KMS-11 (cell line): ENCODE measurements at regions not wholly inside any gene's neighbourhood (a gene's known extent, or its start where the extent isn't known, plus 50 kb on each side); places are given as distances from the start of the nearest gene placed in this dataset.

Source experiments
- H2AFZ ChIP-seq: fragments of 200-600 bp; sonication (generic); 2 replicates; pipeline ENCODE4 v1.6.1; 2016; ENCODE audit warnings: antibody characterized with exemption, mixed run types, low read depth
- H3K27ac ChIP-seq: fragments of 200-600 bp; sonication (generic); 2 replicates; pipeline ENCODE4 v1.6.1; 2016; ENCODE audit warnings: mild to moderate bottlenecking, mixed run types
- H3K27me3 ChIP-seq: fragments of 200-600 bp; sonication (generic); 2 replicates; pipeline ENCODE4 v1.6.1; 2017; ENCODE audit warnings: mild to moderate bottlenecking, low read depth, mixed run types, moderate library complexity; ENCODE audit not compliant: insufficient read depth
- H3K36me3 ChIP-seq: fragments of 200-600 bp; sonication (generic); 2 replicates; pipeline ENCODE4 v1.6.1; 2017; ENCODE audit warnings: mild to moderate bottlenecking, mixed run types; ENCODE audit not compliant: insufficient read depth
- H3K4me1 ChIP-seq: fragments of 200-600 bp; sonication (generic); 2 replicates; pipeline ENCODE4 v1.6.1; 2016; ENCODE audit warnings: mild to moderate bottlenecking, low read depth, mixed run types; ENCODE audit not compliant: poor library complexity, severe bottlenecking
- H3K4me2 ChIP-seq: fragments of 200-600 bp; sonication (generic); 2 replicates; pipeline ENCODE4 v1.7.0; 2016; ENCODE audit warnings: mild to moderate bottlenecking, mixed run types
- H3K4me3 ChIP-seq: fragments of 200-600 bp; sonication (generic); IDR thresholded peaks from 2 replicates; pipeline ENCODE4 v1.6.1; 2017; ENCODE audit warnings: low read depth, low read length, mixed read lengths; ENCODE audit not compliant: insufficient read depth
- H3K79me2 ChIP-seq: fragments of 200-600 bp; sonication (generic); 2 replicates; pipeline ENCODE4 v1.6.1; 2016; ENCODE audit warnings: low read depth, mixed run types; ENCODE audit not compliant: insufficient read depth
- H3K9ac ChIP-seq: fragments of 200-600 bp; sonication (generic); 2 replicates; pipeline ENCODE4 v1.6.1; 2016; ENCODE audit warnings: mild to moderate bottlenecking, mixed run types
- H4K20me1 ChIP-seq: fragments of 200-600 bp; sonication (generic); 2 replicates; pipeline ENCODE4 v1.6.1; 2016; ENCODE audit warnings: mild to moderate bottlenecking, mixed run types; ENCODE audit not compliant: insufficient read depth
- TF ChIP-seq, protein P1 (sequence below): fragments of 200-600 bp; sonication (generic); conservative IDR thresholded peaks from 2 replicates; pipeline ENCODE4 v1.6.1; 2017; ENCODE audit warnings: low read depth, mild to moderate bottlenecking, antibody characterized with exemption, low read length, moderate library complexity, mixed read lengths

DNA sequence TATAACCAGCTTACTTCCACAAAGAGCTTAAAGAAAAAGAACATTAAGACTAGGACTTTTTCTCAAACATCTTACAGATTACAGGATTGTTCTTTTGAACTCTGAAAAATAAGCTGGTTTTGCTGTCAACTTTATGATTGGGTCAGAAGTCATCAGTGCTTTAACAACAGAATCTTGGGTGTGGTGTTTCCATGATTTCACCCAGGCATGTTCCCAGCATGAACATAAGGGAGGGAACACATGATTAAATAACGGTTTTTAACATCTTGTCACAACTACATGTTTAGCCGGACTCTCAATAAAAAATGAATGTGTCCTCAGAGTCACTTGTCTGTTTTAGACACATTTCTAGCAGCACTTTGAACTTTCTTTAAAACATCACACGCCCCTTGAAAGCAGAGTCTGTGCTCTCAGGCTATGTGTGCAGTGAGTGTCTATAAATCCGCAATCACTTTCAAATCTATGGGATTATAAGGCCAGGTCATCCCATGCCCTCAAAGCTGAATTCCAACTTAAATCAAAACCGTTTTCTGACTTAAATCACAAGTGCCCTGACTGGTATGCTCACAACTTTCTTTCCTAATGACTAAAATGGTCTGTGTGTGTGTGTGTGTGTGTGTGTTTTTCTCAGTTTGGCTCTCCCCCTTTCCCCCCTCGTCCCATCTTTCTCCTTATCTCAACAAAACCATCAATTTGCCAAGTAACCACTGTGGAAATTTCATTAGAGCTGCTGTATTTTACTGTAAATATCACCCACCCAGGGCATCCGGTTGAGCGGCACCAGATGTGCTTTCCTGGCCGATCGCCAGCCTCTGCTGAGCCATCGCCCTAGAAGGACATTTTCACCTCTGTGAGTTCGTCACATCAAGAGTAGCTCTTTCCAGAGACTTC lies 216.8 kb upstream of the DTNBP1 start:
- Histone ChIP-seq H3K4me3 (no peak overlapping the region), H4K20me1 (no peaks in the 10 kb centered on the region), H3K79me2 (no peaks in the 10 kb centered on the region), H2AFZ (peak overlapping the region; percentile 64; the same call in 1 of the 2 replicates), H3K4me2 (peak overlapping the region; percentile 33; the same call in 1 of the 2 replicates), H3K27me3 (no peaks in the 10 kb centered on the region), H3K27ac (peak overlapping the region; percentile 26; the same call in 1 of the 2 replicates), H3K4me1 (peaks cover 12% of the 10 kb centered on the region), H3K36me3 (no peaks in the 10 kb centered on the region), H3K9ac (no peak overlapping the region)
- TF ChIP-seq, protein P1, sequence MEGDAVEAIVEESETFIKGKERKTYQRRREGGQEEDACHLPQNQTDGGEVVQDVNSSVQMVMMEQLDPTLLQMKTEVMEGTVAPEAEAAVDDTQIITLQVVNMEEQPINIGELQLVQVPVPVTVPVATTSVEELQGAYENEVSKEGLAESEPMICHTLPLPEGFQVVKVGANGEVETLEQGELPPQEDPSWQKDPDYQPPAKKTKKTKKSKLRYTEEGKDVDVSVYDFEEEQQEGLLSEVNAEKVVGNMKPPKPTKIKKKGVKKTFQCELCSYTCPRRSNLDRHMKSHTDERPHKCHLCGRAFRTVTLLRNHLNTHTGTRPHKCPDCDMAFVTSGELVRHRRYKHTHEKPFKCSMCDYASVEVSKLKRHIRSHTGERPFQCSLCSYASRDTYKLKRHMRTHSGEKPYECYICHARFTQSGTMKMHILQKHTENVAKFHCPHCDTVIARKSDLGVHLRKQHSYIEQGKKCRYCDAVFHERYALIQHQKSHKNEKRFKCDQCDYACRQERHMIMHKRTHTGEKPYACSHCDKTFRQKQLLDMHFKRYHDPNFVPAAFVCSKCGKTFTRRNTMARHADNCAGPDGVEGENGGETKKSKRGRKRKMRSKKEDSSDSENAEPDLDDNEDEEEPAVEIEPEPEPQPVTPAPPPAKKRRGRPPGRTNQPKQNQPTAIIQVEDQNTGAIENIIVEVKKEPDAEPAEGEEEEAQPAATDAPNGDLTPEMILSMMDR = no peak

DNA sequence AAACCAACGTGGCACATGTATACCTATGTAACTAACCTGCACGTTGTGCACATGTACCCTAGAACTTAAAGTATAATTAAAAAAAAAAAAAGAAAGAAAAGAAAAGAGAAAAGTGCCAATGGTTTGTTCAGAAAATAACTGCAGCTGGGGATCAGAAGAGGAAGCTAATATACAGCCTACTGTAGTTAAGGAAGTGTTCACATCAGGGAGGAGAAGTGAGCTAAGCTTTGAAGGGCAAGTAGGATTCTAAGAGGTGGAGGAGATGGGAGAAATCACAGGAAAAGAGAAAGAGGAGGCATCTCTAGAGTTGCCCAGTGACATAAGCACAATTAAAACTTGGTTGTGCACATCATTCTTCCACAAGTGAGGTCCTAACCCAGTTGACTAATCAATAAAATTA lies 214.4 kb upstream of the DTNBP1 start:
- TF ChIP-seq, protein P1 = no peak
- H4K20me1 ChIP-seq = no peaks in the 10 kb centered on the region
- no peaks in the 10 kb centered on the region for H3K79me2 ChIP-seq
- no peaks in the 10 kb centered on the region for H3K36me3 ChIP-seq
- H3K4me1 ChIP-seq = peaks cover 12% of the 10 kb centered on the region
- H3K4me3 ChIP-seq = no peak overlapping the region
- H2AFZ ChIP-seq = no peak overlapping the region
- no peaks in the 10 kb centered on the region for H3K27me3 ChIP-seq
- no peak overlapping the region for H3K4me2 ChIP-seq
- no peak overlapping the region for H3K9ac ChIP-seq
- no peak overlapping the region for H3K27ac ChIP-seq

DNA sequence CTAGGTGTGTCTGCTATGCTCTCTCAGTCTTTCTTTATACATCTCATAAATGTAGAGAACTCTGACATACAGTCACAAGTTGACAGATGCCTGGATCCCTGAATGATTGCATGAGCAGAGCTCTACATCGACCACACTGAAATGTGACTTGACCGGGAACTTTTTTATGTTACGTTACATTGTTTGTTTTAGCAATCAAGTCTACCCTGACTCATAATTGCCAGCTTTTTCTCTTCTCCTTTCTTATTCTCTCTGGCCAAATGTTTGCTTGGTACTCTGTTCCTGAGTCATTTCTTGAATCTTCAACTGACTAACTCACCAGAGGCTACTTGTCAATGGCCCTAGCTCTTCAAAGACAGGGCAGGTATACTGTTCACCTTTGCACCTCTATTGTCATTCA lies 213.6 kb upstream of the DTNBP1 start:
- Histone ChIP-seq H3K36me3 (no peaks in the 10 kb centered on the region), H3K27ac (no peak overlapping the region), H3K4me1 (peaks cover 12% of the 10 kb centered on the region), H3K27me3 (no peaks in the 10 kb centered on the region), H3K4me2 (no peak overlapping the region), H3K9ac (no peak overlapping the region), H3K4me3 (no peak overlapping the region), H2AFZ (no peak overlapping the region), H4K20me1 (no peaks in the 10 kb centered on the region), H3K79me2 (no peaks in the 10 kb centered on the region)
- TF ChIP-seq, protein P1 = no peak

DNA sequence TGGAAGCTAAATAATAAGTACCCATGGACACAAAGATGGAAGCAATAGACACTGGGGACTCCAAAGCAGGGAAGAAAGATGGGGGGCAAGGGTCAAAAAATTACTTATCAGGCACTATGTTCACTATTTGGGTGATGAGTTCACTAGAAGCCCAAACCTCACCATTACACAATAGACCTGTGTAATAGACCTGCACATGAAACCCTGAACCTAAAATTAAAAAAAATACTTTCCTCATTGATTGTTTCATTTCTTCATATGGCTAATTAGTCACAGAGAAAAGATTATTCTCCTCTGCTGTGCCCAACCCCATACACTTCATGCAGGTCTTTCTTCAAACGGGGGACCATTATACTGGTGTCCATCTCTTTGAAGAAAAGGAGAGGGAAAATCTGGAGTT lies 213.0 kb upstream of the DTNBP1 start:
- no peak overlapping the region for H3K27ac ChIP-seq
- no peak overlapping the region for H3K9ac ChIP-seq
- H4K20me1 ChIP-seq = no peaks in the 10 kb centered on the region
- H3K4me3 ChIP-seq = no peak overlapping the region
- H3K4me2 ChIP-seq = no peak overlapping the region
- no peaks in the 10 kb centered on the region for H3K36me3 ChIP-seq
- H3K4me1 ChIP-seq = peaks cover 12% of the 10 kb centered on the region
- H3K79me2 ChIP-seq = no peaks in the 10 kb centered on the region
- H2AFZ ChIP-seq = no peak overlapping the region
- TF ChIP-seq, protein P1 = no peak
- H3K27me3 ChIP-seq = no peaks in the 10 kb centered on the region
